PC-9 (cell line): ENCODE measurements at regions not wholly inside any gene's neighbourhood (a gene's known extent, or its start where the extent isn't known, plus 50 kb on each side); places are given as distances from the start of the nearest gene placed in this dataset.
A peak's percentile ranks its signal among the peaks of the same experiment; 100 is the strongest.

Source experiments
- BruUV-seq: library from RNA; stranded (reverse); fragments of 400-500 nt; replicated peaks from 2 replicates; lab custom pipeline; 2021; lab: Mats Ljungman, UMichigan
- CTCF ChIA-PET: fragments of 300-600 bp; sonication (Branson Sonifier 250); formaldehyde crosslinking; loops from one replicate; lab custom pipeline; 2022; ENCODE audit warnings: antibody characterized with exemption; lab: Charles Lee
- POLR2A ChIA-PET: fragments of 300-600 bp; sonication (Branson Sonifier 250); formaldehyde crosslinking; loops from one replicate; lab custom pipeline; 2022; ENCODE audit warnings: antibody characterized with exemption; ENCODE audit not compliant: unreplicated experiment; lab: Charles Lee
- DNase-seq, 2 experiments: peaks; one replicate each; pipeline versions ENCODE4 v3.0.0 to v3.0.0-alpha.2; 2015 to 2022; ENCODE audit warnings: mixed read lengths in 1 of 2
- H2AFZ ChIP-seq: fragments of 200-600 bp; sonication (generic); 2 replicates; pipeline ENCODE4 v1.8.1; 2017; ENCODE audit warnings: antibody characterized with exemption
- H3F3A ChIP-seq: fragments of 200-600 bp; sonication (generic); 2 replicates; pipeline ENCODE4 v1.8.1; 2017; ENCODE audit warnings: antibody characterized with exemption, mild to moderate bottlenecking, low read depth; ENCODE audit not compliant: insufficient read depth
- H3K27ac ChIP-seq: fragments of 200-600 bp; sonication (generic); 2 replicates; pipeline ENCODE4 v1.6.1; 2016; ENCODE audit warnings: mixed run types
- H3K27me3 ChIP-seq: fragments of 200-600 bp; sonication (generic); 2 replicates; pipeline ENCODE4 v1.6.1; 2016; ENCODE audit warnings: low read depth, mixed run types; ENCODE audit not compliant: insufficient read depth
- H3K36me3 ChIP-seq: fragments of 200-600 bp; sonication (generic); 2 replicates; pipeline ENCODE4 v1.6.1; 2016; ENCODE audit warnings: low read depth, mixed run types
- H3K4me1 ChIP-seq: fragments of 200-600 bp; sonication (generic); replicated peaks from 2 replicates; pipeline ENCODE4 v1.6.1; 2016; ENCODE audit warnings: mixed run types; ENCODE audit not compliant: insufficient read depth
- H3K4me2 ChIP-seq: fragments of 200-600 bp; sonication (generic); 2 replicates; pipeline ENCODE4 v1.6.1; 2017; ENCODE audit warnings: mixed run types
- H3K4me3 ChIP-seq: fragments of 200-600 bp; sonication (generic); 2 replicates; pipeline ENCODE4 v1.6.1; 2016; ENCODE audit warnings: mixed run types
- H3K79me2 ChIP-seq: fragments of 200-600 bp; sonication (generic); 2 replicates; pipeline ENCODE4 v1.6.1; 2017; ENCODE audit warnings: low read depth, mixed run types
- H3K9me2 ChIP-seq: fragments of 200-600 bp; sonication (generic); 2 replicates; pipeline ENCODE4 v1.8.1; 2017; ENCODE audit warnings: mild to moderate bottlenecking; ENCODE audit not compliant: insufficient read depth
- H3K9me3 ChIP-seq: fragments of 200-600 bp; sonication (generic); 2 replicates; pipeline ENCODE4 v1.8.1; 2016; ENCODE audit warnings: low read depth; ENCODE audit not compliant: insufficient read depth
- H4K20me1 ChIP-seq: fragments of 200-600 bp; sonication (generic); 2 replicates; pipeline ENCODE4 v1.8.1; 2017; ENCODE audit not compliant: insufficient read depth
- CTCF ChIP-seq: fragments of 200-600 bp; sonication (generic); conservative IDR thresholded peaks from 2 replicates; pipeline ENCODE4 v1.6.1; 2017; ENCODE audit warnings: mixed run types, antibody characterized with exemption, mild to moderate bottlenecking, moderate library complexity
- EZH2 ChIP-seq: fragments of 200-600 bp; sonication (generic); IDR thresholded peaks from 2 replicates; pipeline ENCODE4 v1.8.0; 2017; ENCODE audit warnings: antibody characterized with exemption, low read depth
- intact Hi-C: fragments of 100-400 bp; cut with micrococcal nuclease; formaldehyde crosslinking; loops from one replicate; pipeline ENCODE4 v1.10.0; 2022; ENCODE audit not compliant: unreplicated experiment

GRCh38 chr2:18829251-18829902, 240.0 kb upstream of the NT5C1B start:
- Histone ChIP-seq H2AFZ (no peak overlapping the region), H3K36me3 (no peaks in the 10 kb centered on the region), H3K9me2 (no peaks in the 10 kb centered on the region), H3K9me3 (no peaks in the 10 kb centered on the region), H3F3A (peaks cover 26% of the 10 kb centered on the region), H3K4me1 (peaks cover 86% of the 10 kb centered on the region), H3K4me3 (peak overlapping the region; percentile 15; the same call in 1 of the 2 replicates), H3K79me2 (no peaks in the 10 kb centered on the region), H4K20me1 (no peaks in the 10 kb centered on the region), H3K27ac (peak overlapping the region; percentile 82), H3K4me2 (peak overlapping the region; percentile 63), H3K27me3 (no peaks in the 10 kb centered on the region)
- ChIA-PET POLR2A (interaction anchor here (0.6 kb wide), 2 partner anchors 472 to 1076 kb away, joined by 3 read pairs; partner anchors contain the start of genes GEN1 and SMC6), CTCF (no interaction called here)
- intact Hi-C loops = loop anchor here (1.0 to 5.0 kb wide), 7 partner anchors 58 to 533 kb away; partner anchors contain the start of gene OSR1
- BruUV-seq = no TSS peak
- TF ChIP-seq EZH2 = no peak
- no peak for TF ChIP-seq CTCF
- peak; percentile 55 to 99 for DNase-seq

- no peaks in the 10 kb centered on the region for H3K9me2 ChIP-seq
- peak overlapping the region; percentile 18 for H3K4me2 ChIP-seq
- H3K27me3 ChIP-seq = no peaks in the 10 kb centered on the region
- no peak for DNase-seq
- H3K4me3 ChIP-seq = no peak overlapping the region
- peak overlapping the region; percentile 82 for H3K27ac ChIP-seq
- intact Hi-C loops = loop anchor here (2.0 to 5.0 kb wide), 4 partner anchors 77 to 535 kb away; no protein-coding TSS in a partner anchor
- H3K4me1 ChIP-seq = peaks cover 92% of the 10 kb centered on the region
- TF ChIP-seq EZH2 (no peak), CTCF (no peak)
- H3K9me3 ChIP-seq = no peaks in the 10 kb centered on the region
- ChIA-PET POLR2A (no interaction called here), CTCF (no interaction called here)
- H3K79me2 ChIP-seq = no peaks in the 10 kb centered on the region
- H2AFZ ChIP-seq = no peak overlapping the region
- H3K36me3 ChIP-seq = no peaks in the 10 kb centered on the region
- H3F3A ChIP-seq = peaks cover 36% of the 10 kb centered on the region
- H4K20me1 ChIP-seq = no peaks in the 10 kb centered on the region
- BruUV-seq = no TSS peak
Measured at GRCh38 chr2:18828296-18828695, 238.9 kb upstream of the NT5C1B start.

GRCh38 chr2:18825838-18826237, 236.5 kb upstream of the NT5C1B start:
- BruUV-seq = no TSS peak
- Histone ChIP-seq H3K9me2 (no peaks in the 10 kb centered on the region), H3K9me3 (no peaks in the 10 kb centered on the region), H3K4me1 (peaks cover 75% of the 10 kb centered on the region), H3F3A (peaks cover 36% of the 10 kb centered on the region), H3K79me2 (no peaks in the 10 kb centered on the region), H3K27ac (no peak overlapping the region), H3K36me3 (no peaks in the 10 kb centered on the region), H4K20me1 (no peaks in the 10 kb centered on the region), H3K27me3 (no peaks in the 10 kb centered on the region), H3K4me3 (no peak overlapping the region), H3K4me2 (0 out of 2 replicates have a peak overlapping the region, but pooled peaks have one; percentile 58), H2AFZ (no peak overlapping the region)
- intact Hi-C loops = loop anchor here (5.0 kb wide), 2 partner anchors 296 to 316 kb away; no protein-coding TSS in a partner anchor
- DNase-seq = no peak
- ChIA-PET CTCF (interaction anchor here (0.6 kb wide), 1 partner anchor 76 kb away, joined by 3 read pairs; no protein-coding TSS in a partner anchor), POLR2A (no interaction called here)
- TF ChIP-seq CTCF (no peak), EZH2 (no peak)
